ENCODE measurements at regions not wholly inside any gene's neighbourhood (a gene's known extent, or its start where the extent isn't known, plus 50 kb on each side); places are given as distances from the start of the nearest gene placed in this dataset.

GRCh38 chr1:116252785-116253184 lies 120.3 kb upstream of the ATP1A1 start:
- TF ChIP-seq GATA2 (IDR thresholded peaks at IDR 0.05; ENCODE audit: low read depth, low read length) (no peak), GATA3 (IDR thresholded peaks at IDR 0.05; ENCODE audit: low read depth, low read length) (no peak)
